Naive B cell (primary cell): ENCODE measurements at regions not wholly inside any gene's neighbourhood (a gene's known extent, or its start where the extent isn't known, plus 50 kb on each side); places are given as distances from the start of the nearest gene placed in this dataset.

ENCODE experiments used
- ATAC-seq, 2 donors: fragments of 150-1000 bp; cut with Tn5 transposase; 2 replicates each; pipeline ENCODE4 v1.10.0; 2021; ENCODE audit warnings: low read depth in 2 of 2, mild to moderate bottlenecking in 2 of 2, moderate library complexity in 2 of 2
- DNase-seq: peaks from one replicate; pipeline ENCODE4 v3.0.0; 2022
- H3K27ac Mint-ChIP-seq, 6 donors: one replicate each; pipeline ENCODE4 v1.8.0; 2020 to 2022; ENCODE audit warnings: mild to moderate bottlenecking in 6 of 6, mixed read lengths in 6 of 6, moderate library complexity in 5 of 6, inconsistent platforms in 2 of 6
- H3K27me3 Mint-ChIP-seq, 3 donors: one replicate each; pipeline ENCODE4 v1.8.0; 2021 to 2022; ENCODE audit warnings: mixed read lengths in 3 of 3, mild to moderate bottlenecking in 1 of 3
- H3K36me3 Mint-ChIP-seq, 2 donors: one replicate each; pipeline ENCODE4 v1.8.0; 2020 to 2022; ENCODE audit warnings: mixed read lengths in 2 of 2, inconsistent platforms in 1 of 2, mild to moderate bottlenecking in 1 of 2
- H3K4me1 Mint-ChIP-seq, 3 donors: one replicate each; pipeline ENCODE4 v1.8.0; 2020 to 2022; ENCODE audit warnings: mixed read lengths in 3 of 3, inconsistent platforms in 1 of 3, mild to moderate bottlenecking in 1 of 3, moderate library complexity in 1 of 3
- H3K4me3 Mint-ChIP-seq, 8 donors: one replicate each; pipeline ENCODE4 v1.8.0; 2020 to 2022; ENCODE audit warnings: mild to moderate bottlenecking in 8 of 8, mixed read lengths in 8 of 8, moderate library complexity in 8 of 8, inconsistent platforms in 2 of 8
- H3K9me3 Mint-ChIP-seq, 7 donors: one replicate each; pipeline ENCODE4 v1.8.0; 2020 to 2022; ENCODE audit warnings: mixed read lengths in 7 of 7, mild to moderate bottlenecking in 5 of 7, inconsistent platforms in 2 of 7, moderate library complexity in 1 of 7

DNA sequence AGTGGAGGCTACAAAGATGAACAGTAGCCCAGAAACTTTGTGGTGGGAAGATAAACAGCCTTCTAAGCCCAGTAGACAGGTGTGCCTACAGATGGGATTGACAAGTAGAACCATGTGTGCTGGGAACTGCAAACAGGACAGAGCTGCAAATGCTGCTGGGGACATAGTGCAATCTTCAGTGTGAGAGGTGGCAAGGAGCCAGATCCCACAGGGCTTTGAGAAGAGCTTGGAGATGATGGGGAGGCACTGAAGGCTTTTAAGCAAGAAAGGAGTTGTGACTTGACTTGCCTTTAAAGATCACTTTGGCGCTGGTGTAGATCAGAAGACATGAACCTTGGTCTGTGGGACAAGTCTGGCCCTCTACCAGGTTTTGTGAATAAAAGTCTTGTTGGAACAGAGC is 675.2 kb downstream of the ACTL7B start:
- ATAC-seq, result no peak
- peaks cover 0 to 2% (median 0%) of the 10 kb centered on the region in 3 donors for H3K4me1 Mint-ChIP-seq
- H3K27me3 Mint-ChIP-seq, result peaks cover 8 to 26% (median 20%) of the 10 kb centered on the region in 3 donors
- no peak for DNase-seq
- H3K4me3 Mint-ChIP-seq, result no peak overlapping the region
- peak overlapping the region in 1 of 6 donors; percentile 3 for H3K27ac Mint-ChIP-seq
- H3K36me3 Mint-ChIP-seq, result no peaks in the 10 kb centered on the region
- peaks cover 0 to 7% (median 0%) of the 10 kb centered on the region in 7 donors for H3K9me3 Mint-ChIP-seq

DNA sequence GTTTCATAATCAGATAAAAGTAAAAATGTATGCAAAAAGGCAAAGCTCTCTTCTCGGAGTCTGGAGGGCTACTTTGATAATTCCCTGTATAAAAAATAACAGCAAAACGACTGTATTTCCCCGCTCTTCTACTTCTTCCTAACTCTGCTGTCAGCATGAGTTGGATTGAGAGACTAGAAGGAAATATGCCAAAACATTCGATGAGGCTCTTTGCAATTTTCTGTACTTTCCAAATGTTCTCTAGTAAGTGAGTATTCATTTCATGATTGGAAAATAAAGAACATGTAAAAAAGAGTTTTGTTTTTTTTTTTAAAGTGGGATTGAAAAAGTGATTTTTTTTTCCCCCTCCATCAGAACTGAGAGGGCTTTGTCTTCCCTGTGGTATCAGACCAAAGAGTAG is 677.5 kb downstream of the ACTL7B start:
- Mint-ChIP-seq H3K4me3 (no peak overlapping the region), H3K27ac (no peak overlapping the region), H3K4me1 (peaks cover 0 to under 1% (median 0%) of the 10 kb centered on the region in 3 donors), H3K36me3 (no peaks in the 10 kb centered on the region), H3K9me3 (peaks cover 0 to 8% (median 2%) of the 10 kb centered on the region in 7 donors), H3K27me3 (peaks cover 2 to 20% (median 14%) of the 10 kb centered on the region in 3 donors)
- DNase-seq, result no peak
- ATAC-seq, result no peak

DNA sequence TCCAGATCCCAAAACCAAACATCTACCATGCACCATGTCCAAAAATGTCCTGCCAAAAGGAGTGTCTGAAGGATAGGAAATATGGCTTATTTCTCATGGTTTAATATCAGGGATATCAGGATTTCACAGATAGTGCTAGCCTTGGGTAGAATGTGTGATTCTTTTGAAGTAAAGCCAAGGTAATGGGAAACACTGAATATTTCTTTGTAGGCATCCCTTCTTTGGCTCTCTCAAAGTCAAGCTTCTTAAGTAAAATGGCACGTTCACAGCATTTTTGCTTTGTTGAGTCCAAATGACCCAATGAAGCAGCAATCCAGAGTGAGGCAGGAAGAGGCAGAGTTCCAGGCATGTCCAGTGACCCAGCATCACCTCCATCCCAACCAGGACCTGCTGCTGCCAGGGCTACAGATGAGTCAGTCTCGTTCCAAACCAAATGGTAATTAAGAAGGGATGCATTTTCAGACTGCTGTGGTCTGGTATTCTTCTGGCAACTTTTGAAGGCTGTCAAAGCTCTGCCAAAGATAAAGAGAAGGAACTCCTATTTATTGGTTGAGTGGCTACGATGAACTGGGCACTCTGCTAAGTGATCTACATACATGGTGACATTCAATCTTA is 678.8 kb upstream of the KLF4 start:
- no peak for DNase-seq
- H3K9me3 Mint-ChIP-seq, result peaks cover 0 to 11% (median 0%) of the 10 kb centered on the region in 7 donors
- H3K27me3 Mint-ChIP-seq, result peaks cover 8 to 28% (median 12%) of the 10 kb centered on the region in 3 donors
- H3K4me3 Mint-ChIP-seq, result no peak overlapping the region
- H3K27ac Mint-ChIP-seq, result no peak overlapping the region
- ATAC-seq, result no peak
- H3K36me3 Mint-ChIP-seq, result no peaks in the 10 kb centered on the region
- H3K4me1 Mint-ChIP-seq, result no peaks in the 10 kb centered on the region

- peak overlapping the region in 1 of 6 donors; percentile 44 for H3K27ac Mint-ChIP-seq
- H3K9me3 Mint-ChIP-seq, result peaks cover 0 to 5% (median 0%) of the 10 kb centered on the region in 7 donors
- H3K4me1 Mint-ChIP-seq, result no peaks in the 10 kb centered on the region
- ATAC-seq (no peak), DNase-seq (no peak)
- peaks cover 8 to 29% (median 12%) of the 10 kb centered on the region in 3 donors for H3K27me3 Mint-ChIP-seq
- no peaks in the 10 kb centered on the region for H3K36me3 Mint-ChIP-seq
- no peak overlapping the region for H3K4me3 Mint-ChIP-seq
These were observed 677.7 kb upstream of the KLF4 start for GRCh38 chr9:108167136-108167900.

- DNase-seq (no peak), ATAC-seq (no peak)
- H3K36me3 Mint-ChIP-seq, result no peaks in the 10 kb centered on the region
- peaks cover 8 to 29% (median 12%) of the 10 kb centered on the region in 3 donors for H3K27me3 Mint-ChIP-seq
- peaks cover 0 to 4% (median 0%) of the 10 kb centered on the region in 7 donors for H3K9me3 Mint-ChIP-seq
- no peak overlapping the region for H3K4me3 Mint-ChIP-seq
- H3K27ac Mint-ChIP-seq, result no peak overlapping the region
- H3K4me1 Mint-ChIP-seq, result no peaks in the 10 kb centered on the region
These were observed 677.0 kb upstream of the KLF4 start for GRCh38 chr9:108166519-108166918.

DNA sequence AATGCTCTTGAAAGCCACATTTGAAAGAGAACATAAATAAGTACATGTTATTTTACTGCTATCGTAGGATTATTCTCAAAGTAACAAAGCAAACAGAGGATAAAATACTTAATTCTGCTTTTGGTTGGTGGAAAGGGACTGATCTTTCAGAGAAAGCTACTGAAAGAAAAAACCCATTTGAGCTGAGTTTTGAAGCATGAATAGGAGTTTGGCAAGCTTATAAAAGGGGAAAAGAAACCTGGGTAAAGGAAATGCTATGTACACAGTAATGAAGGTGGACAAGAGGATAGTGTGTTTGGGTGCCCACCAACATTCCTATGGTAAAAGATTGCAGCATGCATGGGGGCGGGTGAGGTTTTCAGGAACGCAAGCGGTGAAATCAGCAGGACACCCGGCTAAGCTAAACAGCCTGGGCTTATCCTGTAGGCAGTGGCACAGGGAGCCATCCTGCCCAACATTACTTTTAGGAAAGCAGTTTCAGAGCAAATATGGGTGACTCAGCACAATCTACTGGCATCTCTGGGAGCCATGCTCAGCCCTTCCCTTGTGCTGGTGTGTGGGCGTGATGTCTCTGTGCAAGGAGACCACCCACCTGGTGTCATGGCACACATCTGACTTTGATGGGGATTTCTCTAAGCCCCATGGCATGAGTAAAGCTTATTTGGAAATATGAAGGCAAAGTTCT is 673.9 kb upstream of the KLF4 start:
- ATAC-seq (no peak), DNase-seq (no peak)
- Mint-ChIP-seq H3K9me3 (peaks cover 0 to 3% (median 0%) of the 10 kb centered on the region in 7 donors), H3K27me3 (peaks cover 16 to 37% (median 17%) of the 10 kb centered on the region in 3 donors), H3K4me1 (no peaks in the 10 kb centered on the region), H3K27ac (no peak overlapping the region), H3K36me3 (no peaks in the 10 kb centered on the region), H3K4me3 (no peak overlapping the region)

DNA sequence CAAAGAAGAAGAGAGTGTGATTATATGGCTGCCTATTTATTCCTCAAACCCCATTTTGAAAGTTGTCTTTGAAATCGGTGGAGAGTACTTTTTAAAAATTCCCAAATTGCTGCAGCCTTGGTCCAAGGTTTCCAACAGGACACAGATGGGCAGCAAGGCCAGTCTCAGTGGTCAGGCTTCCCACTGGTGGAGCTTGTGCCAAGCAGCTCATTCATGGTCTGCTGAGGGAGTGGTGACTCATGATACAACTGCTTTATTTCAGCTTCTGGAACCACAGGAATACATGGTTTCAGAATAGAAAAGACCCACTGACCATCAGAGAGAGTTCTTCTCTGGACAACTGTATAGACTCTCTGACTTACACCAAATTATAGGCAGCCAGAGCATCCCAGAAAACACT is 673.1 kb upstream of the KLF4 start:
- Mint-ChIP-seq H3K27me3 (peaks cover 16 to 37% (median 17%) of the 10 kb centered on the region in 3 donors), H3K4me1 (no peaks in the 10 kb centered on the region), H3K27ac (peak overlapping the region in 1 of 6 donors; percentile 10), H3K9me3 (peaks cover 0 to 3% (median 0%) of the 10 kb centered on the region in 7 donors), H3K4me3 (no peak overlapping the region), H3K36me3 (no peaks in the 10 kb centered on the region)
- DNase-seq (no peak), ATAC-seq (no peak)

- ATAC-seq, result no peak
- H3K9me3 Mint-ChIP-seq, result peaks cover 0 to 3% (median 0%) of the 10 kb centered on the region in 7 donors
- no peak for DNase-seq
These were observed 671.9 kb upstream of the KLF4 start for GRCh38 chr9:108161503-108161902.

DNA sequence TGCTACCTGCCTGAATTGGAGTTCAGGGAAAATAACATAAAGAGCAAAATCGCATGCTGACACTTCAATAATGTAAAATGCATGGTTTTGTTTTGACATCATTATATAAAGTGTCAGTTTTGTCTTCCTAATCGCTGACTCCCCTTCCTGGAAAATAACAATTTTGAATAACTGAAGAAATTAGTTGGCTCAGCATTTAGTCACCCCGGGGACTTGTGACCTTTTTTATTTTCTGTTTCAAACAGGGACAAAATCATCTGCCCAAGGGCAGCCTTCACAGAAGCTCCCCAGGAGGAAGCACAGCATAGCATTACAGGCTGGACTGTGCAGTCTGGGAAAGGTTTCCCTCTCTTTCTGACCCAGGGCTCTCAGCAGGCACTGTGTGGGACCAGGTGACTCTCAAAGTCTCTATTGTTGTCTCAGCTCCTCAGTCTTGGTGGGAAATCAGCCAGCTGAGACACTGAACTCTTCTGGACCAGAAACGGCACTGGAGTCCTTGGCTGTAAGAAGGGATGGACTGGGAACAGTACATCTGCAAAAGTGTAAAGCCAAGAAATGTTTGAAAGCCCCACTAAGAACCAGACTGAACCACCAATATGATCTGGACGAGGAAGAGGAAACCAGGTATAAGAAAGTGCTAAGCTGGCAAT is 671.3 kb upstream of the KLF4 start:
- Mint-ChIP-seq H3K4me3 (no peak overlapping the region), H3K4me1 (no peaks in the 10 kb centered on the region), H3K9me3 (no peaks in the 10 kb centered on the region), H3K27me3 (peaks cover 11 to 29% (median 12%) of the 10 kb centered on the region in 3 donors), H3K36me3 (no peaks in the 10 kb centered on the region), H3K27ac (no peak overlapping the region)
- ATAC-seq (no peak), DNase-seq (no peak)

More at GRCh38 chr9:108161503-108161902, 671.9 kb upstream of the KLF4 start:
- no peak overlapping the region for H3K4me3 Mint-ChIP-seq
- H3K36me3 Mint-ChIP-seq, result no peaks in the 10 kb centered on the region
- H3K27ac Mint-ChIP-seq, result no peak overlapping the region
- peaks cover 16 to 36% (median 16%) of the 10 kb centered on the region in 3 donors for H3K27me3 Mint-ChIP-seq
- H3K4me1 Mint-ChIP-seq, result no peaks in the 10 kb centered on the region

- H3K27ac Mint-ChIP-seq, result no peak overlapping the region
- H3K27me3 Mint-ChIP-seq, result peaks cover 5 to 22% (median 12%) of the 10 kb centered on the region in 3 donors
- H3K4me1 Mint-ChIP-seq, result no peaks in the 10 kb centered on the region
- DNase-seq (no peak), ATAC-seq (no peak)
- H3K36me3 Mint-ChIP-seq, result no peaks in the 10 kb centered on the region
- no peaks in the 10 kb centered on the region for H3K9me3 Mint-ChIP-seq
- no peak overlapping the region for H3K4me3 Mint-ChIP-seq
These were observed 670.5 kb upstream of the KLF4 start for GRCh38 chr9:108160039-108160438.

- DNase-seq (no peak), ATAC-seq (no peak)
- Mint-ChIP-seq H3K27me3 (peaks cover 8 to 14% (median 8%) of the 10 kb centered on the region in 3 donors), H3K4me1 (no peaks in the 10 kb centered on the region), H3K27ac (no peak overlapping the region), H3K36me3 (peaks cover 0 to 4% of the 10 kb centered on the region in 2 donors), H3K4me3 (no peak overlapping the region), H3K9me3 (peaks cover 0 to 1% (median 0%) of the 10 kb centered on the region in 7 donors)
These were observed 668.8 kb upstream of the KLF4 start for GRCh38 chr9:108158236-108158995.

DNA sequence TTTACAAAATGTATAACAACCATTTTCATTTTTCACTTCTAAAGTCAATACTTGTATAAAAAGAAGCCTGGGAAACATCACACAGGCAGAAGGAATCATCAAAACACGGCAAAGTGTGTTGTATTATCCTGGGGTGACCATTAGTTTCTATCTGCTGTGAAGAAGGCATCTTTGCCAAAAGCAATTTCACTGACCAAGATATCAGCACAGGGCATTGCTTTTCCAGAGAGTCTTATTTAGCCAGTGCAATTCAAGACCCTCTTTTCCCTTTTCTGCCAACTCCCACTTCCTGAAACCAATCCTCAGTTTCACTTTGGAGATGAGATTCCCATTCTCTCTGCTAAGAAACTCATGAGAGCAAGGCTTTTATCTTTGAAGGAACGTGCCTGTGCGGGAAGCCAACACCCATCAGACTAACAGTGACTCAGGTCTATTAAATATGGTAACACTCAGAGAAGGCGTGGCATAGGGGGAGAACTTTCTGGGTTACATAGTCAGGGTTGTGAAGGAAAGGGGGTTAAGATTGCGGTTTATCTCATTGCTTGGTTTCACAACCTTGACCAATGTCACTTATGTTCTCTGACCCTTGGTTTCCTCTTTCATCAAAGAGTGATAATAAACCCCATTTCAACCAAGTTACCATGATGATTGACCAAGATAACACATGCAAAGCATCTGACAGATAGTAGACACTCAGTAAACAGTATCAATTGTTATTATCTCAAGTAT is 666.9 kb upstream of the KLF4 start:
- Mint-ChIP-seq H3K4me3 (no peak overlapping the region), H3K27ac (no peak overlapping the region), H3K36me3 (peaks cover 0 to 4% of the 10 kb centered on the region in 2 donors), H3K4me1 (no peaks in the 10 kb centered on the region), H3K27me3 (peaks cover 8 to 16% (median 14%) of the 10 kb centered on the region in 3 donors), H3K9me3 (peaks cover 0 to 2% (median 0%) of the 10 kb centered on the region in 7 donors)
- ATAC-seq, result no peak
- no peak for DNase-seq
